Stimulated activated CD4-positive, alpha-beta T cell treated with anti-CD3 and anti-CD28 coated beads, Interleukin-12 subunit alpha, Interleukin-12 subunit beta, amount 100 ng/mL, for 4 hours (primary cell): ENCODE measurements at regions not wholly inside any gene's neighbourhood (a gene's known extent, or its start where the extent isn't known, plus 50 kb on each side); places are given as distances from the start of the nearest gene placed in this dataset.
"Not testable (repeated sequence)": the region's sequence is repeated elsewhere in the genome, so short reads cannot be mapped to it uniquely, and the experiment has no call there.

Experiments
- DNase-seq: peaks from one replicate; pipeline ENCODE4 v3.0.0-alpha.2; 2020

DNA sequence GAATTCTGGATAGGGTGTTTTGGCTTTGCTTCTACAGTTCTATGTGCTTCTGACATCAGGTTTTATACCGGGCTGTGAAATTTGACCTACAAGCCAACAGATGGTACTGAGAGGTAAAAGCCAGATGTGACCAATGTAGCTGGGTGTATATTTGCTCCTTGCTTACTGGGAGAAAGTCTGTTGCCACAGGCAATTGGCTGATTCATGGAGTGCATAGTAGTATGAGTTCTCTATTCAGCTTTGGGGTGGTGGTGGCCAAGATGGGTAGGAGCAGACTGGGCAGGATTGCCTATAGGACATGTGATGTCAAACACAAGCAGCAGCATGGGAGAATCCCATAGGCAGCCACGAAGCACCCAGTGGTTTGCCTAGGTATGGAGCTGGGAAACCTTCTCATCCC lies 1827.0 kb downstream of the C4orf33 start:
- DNase-seq: no peak

DNA sequence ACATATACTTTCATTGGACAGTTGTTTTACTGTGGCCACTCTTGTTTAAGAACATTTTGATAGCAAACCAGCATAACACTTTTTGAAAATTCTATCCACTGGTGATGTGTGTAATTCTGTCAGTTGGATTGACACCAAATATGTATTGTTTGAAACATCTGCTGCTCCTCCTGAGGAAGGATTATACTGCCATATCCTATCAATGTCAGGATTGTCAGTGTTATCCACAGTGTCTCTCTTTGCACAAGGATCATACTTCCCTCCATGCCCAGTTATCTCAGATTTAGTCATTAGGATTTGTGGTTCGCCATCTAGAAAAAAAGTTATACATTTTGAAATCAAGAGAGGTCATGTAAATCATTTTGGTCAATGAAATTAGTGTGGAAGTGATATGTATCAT lies 1859.6 kb downstream of the C4orf33 start:
- DNase-seq: no peak

DNA sequence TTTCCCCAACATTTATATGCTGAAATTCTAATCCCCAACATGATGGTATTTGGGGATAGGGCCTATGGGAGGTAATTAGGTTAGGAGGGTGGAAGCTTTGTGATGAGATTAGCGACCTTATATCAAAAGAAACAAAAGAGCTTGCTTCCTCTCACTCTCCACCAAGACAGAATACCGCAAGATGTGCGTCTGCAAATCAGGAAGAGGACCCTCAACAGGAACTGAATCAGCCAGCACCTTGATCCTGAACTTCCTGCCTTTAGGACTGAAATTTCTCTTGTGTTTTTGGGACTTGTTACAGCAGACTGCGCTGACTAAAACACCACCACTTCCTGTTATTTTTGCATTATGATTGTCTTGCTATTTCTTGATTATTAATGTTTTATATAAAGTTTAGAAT lies 1889.4 kb downstream of the C4orf33 start:
- no peak for DNase-seq

DNA sequence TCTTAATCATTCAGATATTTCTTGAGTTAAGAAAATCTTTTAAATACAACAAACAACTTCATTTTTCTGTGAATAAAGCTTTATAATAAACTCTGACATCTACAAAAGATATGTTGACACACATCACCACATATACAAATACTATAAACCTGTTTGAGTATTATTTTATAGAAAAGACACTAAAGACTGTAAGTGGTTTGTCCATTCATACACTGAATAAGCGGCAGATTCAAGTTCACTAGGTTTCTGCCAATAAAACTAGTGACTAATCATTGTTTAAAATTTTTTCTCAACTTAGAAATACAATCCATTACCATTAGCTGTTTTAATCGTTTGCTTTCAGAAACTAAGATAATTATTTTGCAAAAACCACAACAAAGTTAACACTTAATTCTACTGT lies 1900.0 kb downstream of the C4orf33 start:
- DNase-seq: no peak

DNA sequence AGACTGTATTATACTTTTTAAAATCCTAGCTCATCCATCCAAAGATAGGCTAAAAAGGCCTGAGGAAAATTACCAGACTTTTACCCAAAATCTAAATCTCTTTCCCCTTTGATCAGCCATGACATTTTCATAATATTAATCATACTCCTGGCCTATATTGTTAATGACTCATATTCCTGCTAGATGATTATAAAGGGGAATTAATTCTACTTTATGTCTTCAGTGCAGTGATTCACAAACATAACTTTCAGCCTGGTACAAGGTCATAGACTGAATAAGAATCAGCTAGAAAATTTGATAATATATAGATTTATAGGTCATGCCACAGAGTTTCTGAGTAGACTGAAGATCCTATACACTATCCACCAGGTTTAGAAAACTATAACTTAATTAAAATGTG lies 1905.4 kb downstream of the C4orf33 start:
- no peak for DNase-seq

DNA sequence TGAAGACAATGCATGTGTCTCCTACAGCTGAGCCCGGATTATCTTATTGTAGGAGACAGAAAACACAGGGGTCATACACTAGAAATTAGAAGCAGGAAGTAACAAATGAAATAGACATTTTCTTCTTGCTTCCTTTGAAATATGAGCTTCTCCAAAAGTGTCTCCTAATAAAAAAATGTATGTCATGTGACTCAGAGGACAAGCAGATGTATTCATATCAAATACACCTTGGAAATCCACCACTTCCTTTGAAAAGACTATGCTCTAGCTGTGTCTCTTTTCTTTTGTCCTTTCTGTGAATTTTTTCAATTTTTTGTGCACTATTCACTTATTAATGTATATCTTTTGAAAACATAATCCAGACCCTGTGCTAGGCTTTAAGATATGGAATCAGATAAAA lies 1906.2 kb downstream of the C4orf33 start:
- no peak for DNase-seq

DNA sequence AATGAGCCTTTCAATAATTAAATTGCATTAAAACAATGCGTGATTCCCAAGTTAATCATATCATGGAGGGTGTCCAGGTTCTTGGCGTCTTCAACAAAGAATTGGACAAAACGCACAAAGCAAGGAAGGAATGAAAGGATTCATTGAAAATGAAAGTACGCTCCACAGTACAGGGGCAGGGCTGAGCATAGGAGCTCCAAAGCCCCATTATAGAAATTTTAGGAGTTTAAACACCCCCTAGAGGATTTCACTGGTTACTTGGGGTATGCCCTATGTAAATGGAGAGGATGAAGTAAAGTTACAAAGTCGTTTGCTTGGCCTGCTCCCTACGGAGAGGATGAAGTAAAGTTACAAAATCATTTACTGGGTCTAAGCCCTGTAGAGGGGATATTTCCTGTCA lies 1910.4 kb downstream of the C4orf33 start:
- no peak for DNase-seq

DNA sequence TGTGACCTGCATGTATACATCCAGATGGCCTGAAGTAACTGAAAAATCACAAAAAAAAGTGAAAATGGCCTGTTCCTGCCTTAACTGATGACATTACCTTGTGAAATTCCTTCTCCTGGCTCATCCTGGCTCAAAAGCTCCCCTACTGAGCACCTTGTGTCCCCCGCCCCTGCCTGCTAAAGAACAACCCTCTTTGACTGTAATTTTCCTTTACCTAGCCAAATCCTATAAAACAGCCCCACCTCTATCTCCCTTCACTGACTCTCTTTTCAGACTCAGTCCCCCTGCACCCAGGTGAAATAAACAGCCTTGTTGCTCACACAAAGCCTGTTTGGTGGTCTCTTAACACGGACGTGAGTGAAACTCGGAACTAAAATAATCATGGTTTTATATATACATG lies 1916.0 kb downstream of the C4orf33 start:
- not testable (repeated sequence) for DNase-seq

DNA sequence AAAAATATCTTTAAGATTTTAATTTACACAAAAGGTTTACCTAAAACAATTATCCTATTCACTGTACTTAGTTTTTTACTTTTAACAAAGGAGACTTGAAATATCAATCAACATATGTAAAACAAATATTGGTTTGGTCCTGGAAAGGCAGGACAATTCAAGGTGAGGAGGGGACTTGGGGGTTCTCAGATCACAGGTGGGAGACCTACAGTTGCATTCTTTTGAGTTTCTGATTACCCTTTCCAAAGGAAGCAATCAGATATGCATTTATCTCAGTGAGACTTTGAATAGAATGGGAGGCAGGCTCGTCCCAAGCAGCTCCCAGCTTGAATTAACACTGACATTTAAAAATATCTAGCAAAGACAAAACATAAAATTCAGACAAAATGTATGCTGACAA lies 1917.3 kb downstream of the C4orf33 start:
- DNase-seq: no peak

DNA sequence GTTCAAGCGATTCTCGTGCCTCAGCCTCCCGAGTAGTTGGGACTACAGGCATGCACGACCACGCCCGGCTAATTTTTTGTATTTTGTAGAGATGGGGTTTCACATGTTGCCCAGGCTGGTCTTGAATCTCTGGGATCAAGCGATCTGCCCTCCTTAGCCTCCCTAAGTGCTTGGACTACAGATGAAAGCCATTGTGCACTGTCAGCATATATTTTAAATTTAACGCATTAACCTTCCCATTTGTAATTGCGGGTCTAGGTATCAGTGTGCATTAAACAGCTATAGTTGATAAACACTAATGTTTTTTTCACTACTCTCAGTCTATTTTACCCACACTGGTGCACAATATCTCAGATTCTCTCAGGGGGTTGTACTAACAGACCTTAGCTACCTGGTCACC lies 1930.8 kb downstream of the C4orf33 start:
- DNase-seq: no peak

DNA sequence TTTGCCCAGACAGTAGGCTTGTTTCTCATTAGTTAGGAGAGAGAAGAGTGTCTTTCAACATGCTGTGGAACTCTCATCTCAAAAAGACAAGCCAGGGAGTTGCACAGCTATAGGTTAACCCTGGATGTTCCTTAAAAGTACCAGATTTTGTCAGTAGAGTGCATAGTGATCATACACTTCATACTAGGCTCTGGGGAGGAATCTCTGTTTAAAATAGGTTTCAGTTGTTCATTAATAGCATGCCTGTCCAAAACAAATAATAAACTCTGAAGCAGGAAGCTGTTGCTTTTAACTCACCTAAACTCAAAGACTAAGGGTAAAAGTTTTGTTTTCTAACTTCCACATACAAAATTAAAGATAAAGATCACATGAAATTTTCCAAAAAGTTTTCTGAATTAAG lies 1948.4 kb downstream of the C4orf33 start:
- no peak for DNase-seq

DNA sequence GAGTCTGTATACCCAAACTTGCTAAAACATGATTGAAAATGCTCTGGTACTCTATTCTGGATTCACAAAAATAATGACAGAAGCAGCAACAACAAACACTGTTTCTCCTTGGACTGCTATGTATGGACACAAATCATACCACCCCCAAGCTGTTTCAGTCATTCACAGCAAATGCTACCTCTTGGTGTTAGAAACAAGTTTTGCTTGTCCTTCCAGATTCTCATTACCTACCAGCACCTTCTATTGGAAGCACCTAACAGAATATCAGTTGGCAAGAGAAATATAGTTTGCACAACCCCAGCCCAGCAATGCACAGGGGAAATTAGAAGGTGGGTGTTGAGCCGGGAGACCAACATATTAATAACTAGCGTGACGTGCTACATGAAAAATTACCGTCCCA lies 1950.9 kb downstream of the C4orf33 start:
- no peak for DNase-seq

DNA sequence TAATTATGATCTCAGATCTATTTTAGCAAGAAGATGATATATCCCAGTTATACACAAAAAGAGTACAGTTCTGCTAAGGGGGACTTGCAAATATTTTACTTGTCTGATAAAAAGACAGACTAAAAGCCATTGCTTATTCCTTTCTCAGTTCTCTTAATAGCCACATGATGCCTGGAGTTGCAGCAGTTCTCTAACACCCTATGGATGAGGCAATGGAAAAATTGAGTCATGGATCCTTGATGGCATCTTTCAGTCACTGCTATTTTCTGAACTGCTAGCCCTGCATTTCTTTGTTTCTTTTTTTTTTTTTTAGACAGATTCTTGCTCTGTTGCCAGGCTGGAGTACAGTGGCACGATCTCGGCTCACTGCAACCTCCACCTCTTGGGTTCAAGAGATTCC lies 1956.7 kb downstream of the C4orf33 start:
- no peak for DNase-seq

DNA sequence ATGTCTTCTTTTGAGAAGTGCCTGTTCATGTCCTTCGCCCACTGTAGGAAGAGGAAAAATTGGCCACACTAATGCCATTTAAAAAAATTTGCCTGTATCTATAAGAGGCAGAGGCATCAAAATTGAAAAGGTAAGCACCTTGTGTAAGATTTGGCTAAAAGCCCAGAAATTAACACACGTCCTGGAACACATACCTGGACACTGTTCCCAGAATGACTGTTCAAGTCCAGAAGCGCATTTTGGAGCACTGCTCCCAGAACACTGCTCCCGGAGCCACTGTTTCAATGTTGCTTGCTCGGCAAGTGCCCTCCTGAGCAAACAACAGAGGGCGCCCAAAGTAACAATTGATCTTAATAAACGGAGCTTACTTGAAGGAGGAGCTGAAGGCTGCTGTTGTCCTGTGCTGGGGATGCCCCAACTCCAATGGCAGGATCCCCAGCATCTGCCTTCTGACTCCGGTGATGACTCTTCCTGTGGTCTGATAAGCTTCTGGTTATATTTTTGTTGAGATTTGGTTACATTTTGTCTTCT lies 1958.6 kb downstream of the C4orf33 start:
- no peak for DNase-seq

DNA sequence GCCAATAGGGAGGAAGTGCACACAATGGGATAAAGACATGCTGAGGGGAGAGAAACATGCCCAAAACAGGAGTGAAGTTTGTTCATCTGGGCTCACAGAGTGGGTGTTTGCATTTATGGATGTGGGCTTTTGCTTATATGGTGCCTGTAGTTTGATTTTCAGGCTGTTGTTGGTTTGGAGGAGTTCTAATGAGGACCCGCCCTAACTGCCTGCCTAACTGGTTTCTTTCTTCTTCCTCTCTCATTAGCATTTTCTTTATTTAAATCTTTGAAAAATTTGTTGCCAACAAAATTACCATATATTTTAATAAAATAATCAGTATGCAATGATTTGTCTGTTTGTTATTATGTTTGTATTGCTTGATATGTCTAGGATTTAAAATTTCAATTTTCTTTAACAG lies 1965.8 kb downstream of the C4orf33 start:
- DNase-seq: no peak

DNA sequence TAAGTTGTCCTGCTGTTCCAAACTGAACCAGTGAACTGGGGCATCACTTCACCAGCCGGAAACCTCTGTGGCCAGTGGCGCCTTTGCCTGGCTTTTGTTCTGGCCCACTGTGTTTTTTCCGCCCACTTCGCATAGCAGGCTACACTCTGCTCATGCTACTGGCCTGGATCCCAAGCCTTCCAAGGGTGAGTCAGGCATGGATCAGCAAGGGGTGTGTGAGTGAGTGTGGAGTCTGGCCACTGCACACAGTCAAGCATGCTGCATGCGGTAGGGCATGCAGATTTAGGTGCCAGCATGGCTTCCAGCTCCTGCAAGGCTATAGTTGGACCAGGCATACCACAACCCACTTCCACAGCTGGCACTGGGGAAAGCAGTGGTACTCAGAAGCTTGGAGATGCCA lies 1967.9 kb downstream of the C4orf33 start:
- no peak for DNase-seq

DNA sequence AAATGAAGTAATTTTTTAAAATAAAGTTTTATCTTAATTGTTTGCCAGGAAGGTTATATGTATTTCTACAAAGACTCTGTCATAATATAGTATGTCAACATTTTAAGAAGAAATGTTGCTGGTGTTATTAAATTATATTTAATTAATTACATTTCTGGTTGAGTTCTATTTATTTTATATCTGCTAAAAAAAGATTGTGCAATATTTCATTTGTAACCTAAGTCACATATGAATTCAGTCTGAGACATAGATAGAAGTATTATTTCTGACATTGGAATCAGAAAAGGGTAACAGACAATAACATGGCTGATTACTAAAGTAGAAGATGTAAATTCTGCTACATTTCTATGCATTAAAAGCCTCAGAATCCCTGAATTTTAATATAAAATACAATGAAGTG lies 1985.1 kb downstream of the C4orf33 start:
- DNase-seq: no peak

DNA sequence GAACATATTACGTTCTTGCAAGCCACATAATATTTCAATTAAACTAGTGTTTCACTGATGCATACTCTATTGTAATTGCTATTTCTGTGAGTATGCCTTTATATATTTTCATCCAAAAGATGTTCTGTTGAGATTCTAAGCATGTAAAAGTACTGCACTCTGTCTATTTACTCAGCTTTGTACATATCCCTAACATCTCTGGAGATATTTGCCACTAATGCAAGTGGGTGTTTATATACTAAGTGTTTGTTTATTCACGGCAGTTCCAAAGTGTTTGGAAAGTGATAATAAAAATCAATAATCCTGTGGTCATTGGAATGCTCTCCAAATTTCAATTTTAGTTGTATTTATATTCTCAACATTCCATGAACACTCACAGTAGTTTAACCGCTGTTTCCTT lies 1989.0 kb downstream of the C4orf33 start:
- DNase-seq: no peak

DNA sequence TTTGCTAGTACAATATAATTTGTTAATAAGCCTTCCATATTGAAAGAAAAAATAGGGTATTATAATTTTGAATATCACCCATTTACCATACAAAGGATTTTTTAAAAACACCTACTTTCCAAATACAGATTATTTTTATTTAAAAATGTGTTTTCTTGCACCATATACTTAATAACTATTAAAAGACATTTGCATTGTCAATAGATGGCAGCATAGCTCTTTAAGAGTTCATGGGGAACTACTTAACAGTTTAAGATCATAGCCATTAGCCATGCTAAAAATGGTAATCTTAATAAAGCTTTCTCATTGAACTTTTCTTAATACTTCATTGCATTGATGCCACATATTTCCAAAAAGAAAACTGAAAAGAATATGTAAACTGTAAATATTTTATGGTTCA lies 1995.9 kb downstream of the C4orf33 start:
- DNase-seq: no peak

DNA sequence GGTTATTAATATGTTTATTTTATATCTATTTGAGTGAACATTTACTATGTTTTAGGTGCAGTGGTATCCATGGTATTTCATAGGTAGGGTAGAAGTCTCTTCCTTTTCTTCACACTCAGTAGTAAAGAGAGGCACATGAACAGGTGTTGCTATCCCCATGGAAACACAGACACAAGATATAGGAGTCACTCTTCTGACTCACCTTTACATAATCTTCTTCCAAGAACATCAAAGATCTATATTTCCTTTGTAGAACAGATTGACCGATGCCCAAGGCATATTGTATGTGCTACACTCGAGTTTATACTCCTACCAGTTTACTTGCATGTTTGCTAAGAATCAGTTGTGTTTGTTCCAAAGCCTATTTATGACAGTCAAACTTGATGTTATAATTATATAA lies 1997.4 kb downstream of the C4orf33 start:
- no peak for DNase-seq

DNA sequence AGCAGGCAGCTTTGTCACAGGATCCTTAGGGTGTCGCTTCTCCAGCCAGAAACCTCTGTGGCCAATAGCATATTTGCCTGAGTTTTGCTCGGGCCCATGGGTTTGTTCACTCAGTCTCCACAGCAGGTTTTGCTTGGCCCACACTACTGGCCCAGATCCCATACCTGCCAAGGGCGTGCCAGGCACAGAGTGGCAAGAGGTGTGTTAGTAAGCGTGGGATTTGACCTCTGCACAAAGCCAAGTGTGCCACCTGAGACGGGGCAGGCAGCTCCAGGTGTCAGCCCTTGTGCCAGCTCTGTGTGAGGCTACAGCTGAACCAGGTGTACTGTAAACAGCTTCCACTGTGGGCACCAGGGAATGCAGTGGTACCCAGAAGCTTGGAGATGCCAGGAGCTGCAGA lies 2003.0 kb downstream of the C4orf33 start:
- DNase-seq: no peak

DNA sequence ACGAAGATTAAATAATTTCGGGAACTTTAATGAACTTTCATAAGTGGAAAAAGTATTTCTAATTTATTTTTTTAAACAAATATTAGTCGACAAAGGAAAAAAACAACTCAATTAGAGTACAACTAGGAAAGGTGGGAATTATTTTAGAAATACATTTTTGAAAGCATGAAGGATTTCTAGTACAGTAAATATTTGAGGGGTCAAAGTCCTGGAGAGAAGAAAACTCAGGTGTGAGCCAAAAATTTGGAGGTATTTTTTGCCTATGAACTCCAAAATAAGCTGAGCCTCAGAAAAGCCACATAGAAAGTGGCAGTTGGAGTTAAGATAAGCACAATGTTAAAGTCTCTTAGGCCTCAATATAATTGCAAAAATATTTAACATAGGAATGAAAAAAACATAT lies 2017.3 kb downstream of the C4orf33 start:
- no peak for DNase-seq

DNA sequence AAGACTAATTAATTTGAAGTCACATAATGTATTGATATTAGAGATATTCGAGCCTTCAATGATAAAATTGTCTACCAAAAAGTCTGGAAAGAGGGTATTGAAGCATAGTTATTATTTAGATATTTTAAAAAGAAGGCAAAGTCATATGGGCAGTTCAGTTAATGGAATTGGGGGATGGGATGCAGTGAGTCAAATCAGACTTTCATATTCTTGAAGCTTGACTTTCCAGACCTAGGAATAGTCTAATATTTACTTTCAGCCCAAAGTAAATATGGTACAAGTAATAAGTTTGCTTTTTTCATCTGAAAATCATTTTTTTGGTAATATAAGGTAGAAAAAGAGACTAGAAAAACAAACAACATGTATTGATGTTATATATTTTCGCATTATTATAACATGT lies 2017.8 kb downstream of the C4orf33 start:
- DNase-seq: no peak

DNA sequence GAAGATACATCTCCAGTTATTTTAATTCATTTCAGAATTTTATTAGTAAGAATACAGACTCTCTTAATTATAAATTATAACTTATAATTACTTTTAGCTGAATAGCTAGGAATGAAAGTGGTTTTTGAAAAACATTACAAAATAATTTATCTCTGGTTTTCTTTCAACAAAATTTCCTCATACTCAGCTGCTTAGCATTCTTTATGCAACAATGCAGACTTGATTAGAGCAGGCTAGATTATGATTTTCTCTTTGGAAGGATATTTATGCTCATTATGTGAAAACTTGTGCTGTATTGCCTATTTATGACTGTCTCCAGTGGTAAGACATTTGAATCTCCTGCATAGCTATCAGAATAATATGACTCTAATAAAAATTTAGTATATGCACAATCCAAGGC lies 2023.7 kb downstream of the C4orf33 start:
- DNase-seq: no peak

DNA sequence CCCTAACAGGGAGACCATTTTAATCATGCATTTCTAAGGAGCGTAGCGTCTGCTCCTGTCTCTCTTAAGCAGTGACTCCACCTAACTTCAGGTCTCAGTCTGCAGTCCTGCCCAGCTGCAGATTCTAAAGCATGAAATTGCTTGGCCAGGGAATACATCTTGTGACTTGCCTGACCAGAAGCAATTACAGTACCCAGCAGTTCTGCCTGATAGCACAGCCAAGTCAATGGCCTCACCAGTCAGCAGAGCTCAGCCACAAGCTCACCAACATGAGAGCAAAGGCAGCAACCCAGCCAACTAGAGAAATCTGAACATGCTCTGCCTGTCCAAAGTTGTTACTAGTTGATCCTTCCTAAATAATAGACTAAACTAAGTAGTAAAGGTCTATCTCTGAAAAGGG lies 2011.9 kb upstream of the PCDH10 start:
- DNase-seq: no peak

DNA sequence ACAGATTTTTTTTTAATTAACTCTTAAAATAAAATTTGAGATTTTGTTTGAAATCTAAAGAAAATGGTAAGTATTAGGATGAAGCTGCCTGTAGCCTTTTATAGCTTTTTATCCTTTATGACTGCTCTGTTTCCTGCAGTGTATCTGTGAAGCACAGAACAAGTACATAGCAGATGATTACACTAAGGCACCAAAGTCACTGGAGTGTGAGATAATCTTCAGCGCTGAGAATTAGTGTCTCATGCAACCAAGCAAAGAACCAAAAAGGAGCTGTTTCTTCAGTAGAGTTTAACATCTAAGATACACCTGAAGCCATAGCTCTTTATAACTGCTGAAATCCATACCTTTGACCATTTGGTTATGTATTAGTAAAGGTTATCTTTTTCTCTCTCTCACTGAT lies 1989.8 kb upstream of the PCDH10 start:
- no peak for DNase-seq
